Islet precursor cell (in vitro differentiated cells): ENCODE measurements at regions not wholly inside any gene's neighbourhood (a gene's known extent, or its start where the extent isn't known, plus 50 kb on each side); places are given as distances from the start of the nearest gene placed in this dataset.

Source experiments
- DNase-seq: peaks from one replicate; pipeline ENCODE4 v3.0.0-alpha.2; 2018

GRCh38 chr18:68083131-68083530 lies 566.6 kb upstream of the DSEL start:
- no peak for DNase-seq

- no peak for DNase-seq
These were observed 556.2 kb upstream of the DSEL start for GRCh38 chr18:68072744-68073143.

DNA sequence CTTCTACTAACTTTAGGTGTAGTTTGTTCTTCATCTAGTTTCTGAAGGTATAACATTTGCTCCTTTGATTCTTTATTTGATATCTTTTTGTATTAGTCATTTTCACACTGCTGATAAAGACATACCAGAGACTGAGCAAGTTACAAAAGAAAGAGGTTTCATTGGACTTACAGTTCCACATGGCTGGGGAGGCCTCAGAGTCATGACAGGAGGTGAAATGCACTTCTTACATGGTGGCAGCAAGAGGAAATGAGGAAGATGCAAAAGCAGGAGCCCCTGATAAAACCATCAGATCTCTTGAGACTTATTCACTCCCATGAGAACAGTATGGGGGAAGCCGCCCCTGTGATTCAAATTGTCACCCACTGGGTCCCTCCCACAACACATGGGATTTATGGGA lies 544.4 kb upstream of the DSEL start:
- DNase-seq, result no peak

DNA sequence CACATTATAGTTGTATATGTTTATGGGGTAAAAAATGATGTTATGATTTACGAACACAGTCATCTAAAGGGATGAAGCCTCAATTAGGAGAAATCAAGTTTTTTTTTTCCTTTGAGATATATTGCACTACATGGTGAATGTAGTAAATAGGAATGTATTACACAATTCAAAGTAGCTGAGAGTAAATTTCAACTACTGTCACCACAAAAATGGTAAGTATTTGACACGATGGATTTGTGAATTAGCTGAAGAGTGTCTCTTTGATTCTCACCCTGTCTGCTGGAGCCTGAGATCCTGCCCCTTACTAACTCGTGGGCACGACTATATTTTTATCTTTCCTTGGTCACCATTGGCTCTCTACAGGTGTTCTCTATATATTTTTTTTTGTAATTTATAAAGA lies 540.4 kb upstream of the DSEL start:
- DNase-seq, result no peak

GRCh38 chr18:68054669-68055068 lies 538.1 kb upstream of the DSEL start:
- DNase-seq, result no peak

GRCh38 chr18:68053290-68053689 lies 536.8 kb upstream of the DSEL start:
- no peak for DNase-seq

DNA sequence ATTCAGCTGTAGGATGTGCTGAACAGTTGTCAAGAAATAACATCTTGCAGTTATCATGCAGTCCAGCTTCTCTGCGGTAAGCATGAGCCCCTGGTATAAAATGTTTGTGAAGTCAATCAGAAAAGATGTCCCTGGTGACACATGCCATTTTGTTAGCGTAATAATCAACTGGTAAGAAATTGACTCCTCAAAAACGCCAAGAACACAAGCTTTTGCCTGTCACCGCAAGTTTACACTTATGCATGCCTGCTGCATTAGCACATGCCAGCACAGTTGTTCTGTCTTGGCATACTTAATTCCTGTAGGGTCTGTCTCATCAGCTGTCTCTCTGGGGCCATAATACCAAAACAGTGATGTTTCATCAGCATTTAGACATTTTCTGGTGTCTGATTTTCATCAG lies 524.8 kb upstream of the DSEL start:
- DNase-seq, result no peak

DNA sequence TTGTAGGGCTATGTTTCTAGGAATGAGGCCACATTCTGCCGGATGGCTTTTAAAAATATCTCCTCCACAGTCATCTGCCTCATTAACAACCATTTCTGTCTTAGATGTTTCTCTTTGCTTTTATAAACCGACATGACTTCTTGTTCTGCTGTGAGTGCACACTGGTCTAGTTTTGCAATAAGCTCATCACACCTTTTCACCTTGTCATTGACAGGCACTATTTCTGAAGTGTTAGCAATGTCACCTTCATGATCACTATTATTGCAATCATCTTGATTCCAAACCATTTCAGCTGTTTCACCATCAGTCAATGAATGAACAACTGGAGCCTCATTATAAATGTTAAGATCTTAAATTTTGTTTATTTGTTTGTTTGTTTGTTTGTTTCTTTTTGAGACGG lies 523.7 kb upstream of the DSEL start:
- DNase-seq, result no peak

GRCh38 chr18:68035774-68036522 lies 519.4 kb upstream of the DSEL start:
- no peak for DNase-seq

DNA sequence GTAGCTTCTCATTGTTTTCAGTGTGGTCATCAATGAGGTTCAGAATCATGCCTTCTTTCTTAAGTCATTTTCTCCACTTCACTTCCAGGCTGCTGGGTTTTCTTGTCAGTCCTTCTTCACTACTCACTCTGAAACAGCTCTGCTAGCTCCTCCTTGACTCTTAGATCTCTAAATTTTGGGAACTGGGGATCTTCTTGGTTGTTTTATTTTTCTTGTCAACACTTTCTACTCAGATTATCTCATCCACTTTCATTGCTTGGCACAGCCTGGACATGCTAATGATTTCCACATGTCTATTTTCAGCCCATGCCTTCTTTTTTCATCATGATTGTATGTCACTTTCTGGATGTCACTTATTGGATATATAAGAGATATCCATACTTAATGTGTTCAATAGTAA lies 517.8 kb upstream of the DSEL start:
- no peak for DNase-seq

- DNase-seq, result no peak
These were observed 516.9 kb upstream of the DSEL start for GRCh38 chr18:68033466-68033865.

GRCh38 chr18:68024716-68025115 lies 508.2 kb upstream of the DSEL start:
- DNase-seq, result no peak

GRCh38 chr18:68017385-68017784 lies 500.9 kb upstream of the DSEL start:
- peak; percentile 60 for DNase-seq

DNA sequence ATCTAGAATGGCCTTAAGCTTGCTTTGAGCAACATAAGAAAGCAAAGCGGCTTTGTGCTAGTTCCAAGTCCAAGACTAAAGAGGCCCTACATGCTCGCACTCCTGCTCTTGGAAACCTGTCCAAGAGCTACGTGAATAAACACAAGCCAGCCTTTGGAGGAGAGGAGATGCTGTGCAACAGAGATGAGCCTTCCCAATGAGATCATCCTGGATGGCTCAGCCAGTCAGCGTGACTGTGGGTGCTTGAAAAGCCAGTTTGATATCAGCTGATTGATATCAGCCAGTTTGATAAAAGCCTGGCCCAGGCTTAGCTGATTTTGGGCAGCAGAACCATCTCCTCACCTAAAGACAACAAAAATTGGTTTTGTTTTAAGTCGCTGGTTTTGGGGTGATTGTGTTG lies 481.0 kb upstream of the DSEL start:
- no peak for DNase-seq

GRCh38 chr18:67995769-67996168 lies 479.2 kb upstream of the DSEL start:
- DNase-seq, result no peak

DNA sequence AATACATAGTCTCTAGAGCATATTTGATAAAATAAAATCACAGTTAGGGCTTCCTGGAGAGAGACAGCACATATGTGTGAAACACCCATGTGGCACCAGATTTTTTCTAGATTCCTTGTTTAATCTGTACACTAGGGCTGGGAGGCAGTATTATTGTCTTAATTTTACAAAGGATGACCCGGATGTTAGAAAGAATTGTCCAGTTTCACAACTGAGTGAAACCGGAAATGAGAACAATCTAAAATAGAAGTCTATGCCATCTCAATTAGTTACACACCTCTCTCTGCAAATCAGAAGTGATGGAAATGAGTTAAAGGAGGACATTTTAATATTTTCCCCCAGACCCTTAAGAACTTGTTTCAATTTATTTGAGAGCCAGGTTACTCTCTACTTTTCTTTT lies 463.7 kb upstream of the DSEL start:
- DNase-seq, result no peak

GRCh38 chr18:67977067-67977616 lies 460.6 kb upstream of the DSEL start:
- DNase-seq, result no peak

DNA sequence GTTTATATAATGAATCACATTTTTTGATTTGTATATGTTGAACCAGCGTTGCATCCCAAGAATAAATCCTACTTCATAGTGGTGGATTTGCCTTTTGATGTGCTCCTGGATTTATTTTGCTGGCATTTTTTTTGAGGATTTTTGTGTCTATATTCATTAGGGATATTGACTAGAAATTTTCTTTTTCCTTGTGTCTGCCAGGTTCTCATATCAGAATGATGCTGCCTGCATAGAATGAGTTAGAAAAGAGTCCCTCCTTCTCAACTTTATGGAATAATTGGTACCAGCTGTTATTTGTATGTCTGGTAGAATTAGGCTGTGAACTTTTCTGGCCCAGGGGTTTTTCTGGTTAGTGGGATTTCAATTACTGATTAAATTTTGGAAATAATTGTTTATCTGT lies 457.4 kb upstream of the DSEL start:
- DNase-seq, result no peak

DNA sequence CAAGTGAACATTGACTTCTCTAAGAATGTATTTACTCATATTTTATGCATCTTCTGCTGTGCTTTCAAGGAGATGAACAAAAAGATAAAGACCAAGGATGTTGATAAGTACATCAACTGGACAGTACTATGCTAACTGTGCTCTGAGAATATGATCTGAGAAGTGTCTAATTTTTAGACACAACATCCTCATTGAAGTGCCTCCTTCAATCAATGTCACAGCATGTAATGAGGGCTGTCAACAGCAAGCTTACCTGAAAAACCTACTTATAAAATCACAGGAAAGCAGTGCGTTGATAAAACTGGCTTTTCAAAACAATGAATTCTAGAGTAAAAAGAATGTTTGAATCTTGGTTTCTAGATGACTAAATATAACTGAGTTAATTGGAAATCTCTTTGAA lies 452.9 kb upstream of the DSEL start:
- DNase-seq, result no peak

DNA sequence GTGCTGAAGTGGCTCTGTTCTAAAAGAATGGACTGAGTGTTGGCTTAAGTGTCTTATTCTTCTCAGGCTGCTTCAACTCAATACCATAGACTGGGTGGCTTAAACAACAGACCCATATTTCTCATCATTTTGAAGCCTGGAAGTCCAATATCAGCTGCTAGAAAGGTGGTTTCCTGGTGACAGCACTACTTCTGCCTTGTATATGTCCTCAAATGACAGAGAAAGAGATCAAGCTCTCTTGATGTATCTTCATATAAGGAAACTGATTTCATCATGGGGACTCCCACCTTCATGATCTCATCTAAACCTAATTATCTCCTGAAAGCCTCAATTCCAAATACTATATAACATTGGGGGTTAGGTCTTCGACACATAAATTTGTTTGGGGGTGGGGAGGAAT lies 449.7 kb upstream of the DSEL start:
- no peak for DNase-seq

DNA sequence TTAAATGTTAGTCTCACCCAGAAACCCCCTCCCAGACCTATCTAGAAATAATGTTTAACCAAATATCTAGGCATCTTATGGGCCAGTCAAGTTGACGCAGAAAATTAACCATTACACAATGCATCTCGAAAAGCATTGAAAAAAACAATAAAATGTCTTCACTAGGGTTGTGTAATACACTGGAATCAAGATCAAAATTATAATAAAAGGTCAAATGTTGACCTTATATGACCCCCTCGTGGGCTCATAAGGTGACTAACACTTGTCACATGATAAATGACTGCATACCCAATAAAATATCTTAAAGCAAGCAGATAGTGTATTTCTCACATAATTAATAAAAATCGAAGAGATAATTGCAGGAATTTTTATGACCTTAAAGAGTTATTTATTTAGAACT lies 447.9 kb upstream of the DSEL start:
- no peak for DNase-seq

DNA sequence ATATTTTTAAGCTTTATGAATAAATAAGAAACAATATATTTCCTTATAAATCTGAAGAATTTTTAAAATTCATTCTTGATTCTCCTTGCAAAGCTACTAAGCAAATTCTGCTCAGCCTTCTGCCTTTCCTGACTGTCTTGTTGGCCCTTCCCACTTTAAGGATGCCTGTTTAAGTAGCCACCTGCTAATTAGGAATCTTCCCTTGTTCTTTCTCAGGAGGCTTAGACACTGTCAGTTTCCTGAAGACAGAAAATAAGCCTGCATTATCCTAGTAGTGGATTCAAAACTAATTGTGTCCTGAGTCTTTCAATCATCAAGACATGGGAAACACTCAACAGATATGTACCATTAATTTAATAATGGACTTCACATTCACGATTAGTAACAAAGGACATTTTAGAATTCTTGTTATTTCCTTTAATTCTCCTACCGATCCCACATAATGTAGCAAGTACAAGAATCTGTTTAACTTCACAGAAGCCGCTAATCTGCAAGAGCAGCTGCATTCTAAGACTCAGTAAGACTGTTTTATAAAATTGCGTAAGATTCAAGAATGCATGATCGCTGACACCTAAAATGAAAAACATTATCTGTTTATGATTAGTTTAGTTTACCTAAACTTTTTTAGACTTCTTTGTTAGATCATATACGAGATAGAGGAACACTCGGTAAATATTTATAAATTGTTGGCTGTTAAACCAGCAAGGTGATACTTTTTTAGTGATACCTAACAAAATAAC lies 445.4 kb upstream of the DSEL start:
- no peak for DNase-seq

DNA sequence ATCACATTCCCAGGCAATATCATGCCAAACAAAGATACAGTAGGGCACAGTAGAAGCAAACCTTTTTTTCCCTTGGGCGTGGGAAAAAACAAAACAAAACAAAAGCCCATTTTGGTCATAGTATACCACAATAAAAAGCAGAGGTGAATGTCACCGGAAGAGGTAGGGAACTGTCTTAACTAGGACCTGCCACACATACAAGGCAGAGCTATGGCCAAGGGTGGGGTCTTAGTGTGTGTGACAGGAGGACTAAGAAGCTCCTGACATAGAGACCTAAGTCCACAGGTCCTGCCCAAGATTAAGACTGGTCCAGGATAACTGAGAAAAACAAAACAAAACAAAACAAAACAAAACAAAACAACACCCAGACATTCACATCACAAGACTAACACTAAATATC lies 441.2 kb upstream of the DSEL start:
- DNase-seq, result no peak

DNA sequence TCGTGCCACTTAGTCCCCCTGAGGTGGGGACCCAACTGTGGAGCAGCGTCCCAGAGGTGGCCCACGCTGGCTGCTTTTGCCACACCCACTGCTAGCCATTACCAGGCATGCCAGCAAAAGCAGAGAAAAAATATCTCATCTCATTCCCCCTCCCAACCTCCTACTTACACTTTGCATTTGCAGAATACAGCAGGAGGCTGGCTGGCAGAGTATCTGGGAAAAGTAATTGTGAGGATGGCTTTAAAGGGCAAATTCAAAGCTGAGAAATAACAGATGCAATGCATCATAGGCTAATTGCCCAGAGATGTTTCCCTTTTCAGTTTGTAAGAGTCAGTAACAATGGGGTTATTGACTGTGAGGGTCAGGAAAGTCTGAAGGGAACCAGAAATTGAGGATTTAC lies 438.1 kb upstream of the DSEL start:
- DNase-seq, result peak; percentile 53

- DNase-seq, result no peak
These were observed 434.6 kb upstream of the DSEL start for GRCh38 chr18:67951137-67951536.
